Transverse colon (tissue), 4 donors: ENCODE measurements at regions not wholly inside any gene's neighbourhood (a gene's known extent, or its start where the extent isn't known, plus 50 kb on each side); places are given as distances from the start of the nearest gene placed in this dataset.

Experiments
- DNase-seq: peaks from one replicate; pipeline ENCODE4 v3.0.0-alpha.2; 2019
- H3K27ac ChIP-seq, 4 donors: fragments of 200-600 bp; sonication (generic); 2 replicates each; pipeline ENCODE4 v1.5.1; 2016 to 2018; ENCODE audit warnings: inconsistent platforms in 4 of 4
- H3K27me3 ChIP-seq: fragments of 200-600 bp; sonication (generic); 2 replicates; pipeline ENCODE4 v1.5.1; 2017; ENCODE audit warnings: inconsistent platforms
- H3K36me3 ChIP-seq, 4 donors: fragments of 200-600 bp; sonication (generic); 2 replicates each; pipeline ENCODE4 v1.5.1; 2017 to 2019; ENCODE audit warnings: inconsistent platforms in 4 of 4
- H3K4me1 ChIP-seq, 4 donors: fragments of 200-600 bp; sonication (generic); 2 replicates each; pipeline ENCODE4 v1.5.1; 2017 to 2020; ENCODE audit warnings: inconsistent platforms in 4 of 4
- H3K4me3 ChIP-seq, 4 donors: fragments of 200-600 bp; sonication (generic); 1 replicate in 1 of 4; 2 replicates in 3 of 4; pipeline versions ENCODE4 v1.5.1 to v1.6.1; 2017 to 2019; ENCODE audit warnings: inconsistent platforms in 4 of 4
- H3K9me3 ChIP-seq, 2 donors: fragments of 200-600 bp; sonication (generic); 2 replicates each; pipeline ENCODE4 v1.5.1; 2017 to 2019; ENCODE audit warnings: inconsistent platforms in 2 of 2
- CTCF ChIP-seq, 5 experiments: fragments of 200-600 bp in 3 of 5; fragments of 450-650 bp in 2 of 5; sonication (generic) in 3 of 5; IDR thresholded peaks; 1 replicate in 2 of 5; 2 replicates in 3 of 5; pipeline ENCODE4 v1.5.1; 2016 to 2017; ENCODE audit warnings: antibody characterized with exemption in 5 of 5, inconsistent platforms in 3 of 5, mild to moderate bottlenecking in 2 of 5, moderate library complexity in 1 of 5
- EP300 ChIP-seq: sonication (generic); formaldehyde crosslinking; IDR thresholded peaks from one replicate; pipeline ENCODE4 v1.6.1; 2017; ENCODE audit warnings: antibody characterized with exemption, low read depth
- POLR2A ChIP-seq: fragments of 450-650 bp; IDR thresholded peaks from one replicate; pipeline ENCODE4 v1.6.1; 2016; ENCODE audit warnings: antibody characterized with exemption, mild to moderate bottlenecking, moderate library complexity
- POLR2AphosphoS5 ChIP-seq, 3 donors: sonication (generic); formaldehyde crosslinking; IDR thresholded peaks; one replicate each; pipeline ENCODE4 v1.6.1; 2016; ENCODE audit warnings: antibody characterized with exemption in 3 of 3
- WGBS, 2 donors: methylation state at CpG; one replicate each; pipeline ENCODE4 v1.1.5; 2018; ENCODE audit warnings: low coverage in 1 of 2; 5-methylcytosine and 5-hydroxymethylcytosine counted together
- in situ Hi-C, 4 donors: fragments of 200-750 bp; cut with MboI; loops; one replicate each; pipeline versions ENCODE4 v1.15.0 to v1.15.1; 2017; ENCODE audit warnings: low sequenced_read_pairs in 3 of 4, low pct_ligation_motif_present in 1 of 4, low pct_unique_long_range_greater_than_20kb in 1 of 4
- intact Hi-C: fragments of 100-400 bp; cut with DNase I; formaldehyde crosslinking; loops from one replicate; pipeline ENCODE4 v1.15.1; 2023; ENCODE audit warnings: low total_unique reads

DNA sequence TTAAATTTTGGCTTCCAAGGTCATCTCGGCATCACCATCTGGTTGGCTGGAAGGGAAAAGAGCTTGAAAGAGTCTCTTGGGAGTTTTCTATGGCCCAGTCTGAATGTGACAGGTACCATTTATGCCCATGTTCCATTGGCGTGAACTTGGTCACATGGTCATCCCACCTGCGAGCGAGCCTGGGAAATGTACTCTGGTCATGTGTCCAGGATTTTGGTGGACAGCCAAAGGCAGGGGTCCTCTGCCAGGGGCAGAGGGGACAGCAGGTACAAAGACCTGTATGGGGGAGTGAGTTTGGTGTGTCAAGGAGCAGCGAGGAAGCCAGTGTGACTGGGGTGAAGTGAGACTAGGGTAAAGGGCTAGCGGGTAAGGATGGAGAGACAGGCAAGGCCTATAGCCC lies 112.6 kb downstream of the CDC5L start:
- Histone ChIP-seq H3K36me3 (no peaks in the 10 kb centered on the region), H3K9me3 (no peaks in the 10 kb centered on the region), H3K4me1 (no peaks in the 10 kb centered on the region), H3K27me3 (no peaks in the 10 kb centered on the region), H3K4me3 (no peak overlapping the region), H3K27ac (no peak overlapping the region)
- no peak for DNase-seq
- in situ Hi-C loops (no loop called here), intact Hi-C loops (no loop called here)
- no peak for TF ChIP-seq EP300
- TF ChIP-seq CTCF (IDR thresholded peaks at IDR 0.05), result no peak
- TF ChIP-seq POLR2A, result no peak
- no peak for TF ChIP-seq POLR2AphosphoS5 (IDR thresholded peaks at IDR 0.05)
- 79 to 94% methylated on average over 4 to 6 of the region's 6 CpGs for WGBS, 2 donors

GRCh38 chr6:44503471-44503870 lies 116.0 kb downstream of the CDC5L start:
- Histone ChIP-seq H3K4me3 (no peak overlapping the region), H3K27me3 (no peaks in the 10 kb centered on the region), H3K36me3 (no peaks in the 10 kb centered on the region), H3K4me1 (no peaks in the 10 kb centered on the region), H3K27ac (no peak overlapping the region), H3K9me3 (no peaks in the 10 kb centered on the region)
- in situ Hi-C loops, result no loop called here
- intact Hi-C loops, result no loop called here
- TF ChIP-seq POLR2A, result no peak
- no peak for DNase-seq
- WGBS, 2 donors, result 89 to 90% methylated on average over 3 to 4 of the region's 4 CpGs

- intact Hi-C loops, result no loop called here
- TF ChIP-seq POLR2AphosphoS5 (IDR thresholded peaks at IDR 0.05), result no peak
- no peak for TF ChIP-seq CTCF (IDR thresholded peaks at IDR 0.05)
- TF ChIP-seq POLR2A, result no peak
- no peak for TF ChIP-seq EP300
- no peak overlapping the region for H3K4me3 ChIP-seq
- no peak for DNase-seq
- H3K27ac ChIP-seq, result no peak overlapping the region
- no peaks in the 10 kb centered on the region for H3K27me3 ChIP-seq
- no peaks in the 10 kb centered on the region for H3K9me3 ChIP-seq
- H3K36me3 ChIP-seq, result no peaks in the 10 kb centered on the region
- H3K4me1 ChIP-seq, result no peaks in the 10 kb centered on the region
- in situ Hi-C loops, result no loop called here
- 51 to 57% methylated on average over 1 to 5 of the region's 5 CpGs for WGBS, 2 donors
Observed at GRCh38 chr6:44504301-44504791, 116.8 kb downstream of the CDC5L start.

GRCh38 chr6:44505751-44506150 lies 118.2 kb downstream of the CDC5L start:
- H3K36me3 ChIP-seq, result no peaks in the 10 kb centered on the region
- H3K4me1 ChIP-seq, result no peaks in the 10 kb centered on the region
- H3K27ac ChIP-seq, result no peak overlapping the region
- H3K9me3 ChIP-seq, result no peaks in the 10 kb centered on the region
- in situ Hi-C loops (no loop called here), intact Hi-C loops (no loop called here)
- TF ChIP-seq CTCF (IDR thresholded peaks at IDR 0.05) (no peak), POLR2A (no peak), POLR2AphosphoS5 (IDR thresholded peaks at IDR 0.05) (no peak)
- H3K27me3 ChIP-seq, result no peaks in the 10 kb centered on the region
- no peak overlapping the region for H3K4me3 ChIP-seq
- WGBS, 2 donors, result 82% methylated on average over 4 of the region's 4 CpGs; no CpG with 5 or more reads in 1 of the 2 donors
- DNase-seq, result no peak

DNA sequence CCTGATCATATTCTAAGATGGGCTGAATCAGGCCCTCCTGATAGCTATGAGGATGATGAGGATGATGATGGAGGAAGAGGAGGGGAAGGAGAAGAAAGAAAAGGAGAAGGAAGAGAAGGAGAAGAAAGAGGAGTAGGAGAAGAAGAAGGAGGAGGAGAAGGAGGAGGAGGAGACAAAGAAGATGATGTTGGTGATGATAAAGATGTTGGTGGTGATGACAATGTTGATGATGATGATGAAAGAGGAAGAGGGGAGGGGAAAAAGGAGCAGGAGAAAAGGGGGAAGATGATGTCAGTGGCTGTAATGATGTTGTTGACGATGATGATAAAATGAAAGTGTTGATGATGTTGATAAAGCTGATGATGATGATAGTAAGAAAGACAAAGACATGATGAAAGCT lies 119.5 kb downstream of the CDC5L start:
- Histone ChIP-seq H3K36me3 (no peaks in the 10 kb centered on the region), H3K4me3 (no peak overlapping the region), H3K4me1 (no peaks in the 10 kb centered on the region), H3K27ac (no peak overlapping the region), H3K27me3 (no peaks in the 10 kb centered on the region), H3K9me3 (no peaks in the 10 kb centered on the region)
- in situ Hi-C loops (no loop called here), intact Hi-C loops (no loop called here)
- DNase-seq, result no peak
- WGBS, 2 donors, result 81% methylated on average over 1 of the region's 1 CpG
- TF ChIP-seq POLR2A (no peak), POLR2AphosphoS5 (IDR thresholded peaks at IDR 0.05) (no peak), CTCF (IDR thresholded peaks at IDR 0.05) (no peak), EP300 (no peak)
